GM20431 (cell line): ENCODE measurements at regions not wholly inside any gene's neighbourhood (a gene's known extent, or its start where the extent isn't known, plus 50 kb on each side); places are given as distances from the start of the nearest gene placed in this dataset.
"Not testable (repeated sequence)": the region's sequence is repeated elsewhere in the genome, so short reads cannot be mapped to it uniquely, and the experiment has no call there.

ENCODE experiments used
- in situ Hi-C: fragments of 300-500 bp; cut with MseI, MboI; formaldehyde crosslinking; loops from one replicate; pipeline ENCODE4 v1.15.0; 2020; ENCODE audit warnings: low sequenced_read_pairs; ENCODE audit not compliant: unreplicated experiment

GRCh38 chr4:54993473-54994026 lies 131.8 kb downstream of the KDR start:
- in situ Hi-C loops: not testable (repeated sequence)

- in situ Hi-C loops: no loop called here
Observed at GRCh38 chr4:54992266-54992665, 133.1 kb downstream of the KDR start.

- in situ Hi-C loops: no loop called here
Observed at GRCh38 chr4:54988655-54989054, 136.7 kb downstream of the KDR start.

- in situ Hi-C loops: no loop called here
Observed at GRCh38 chr4:54986095-54986846, 139.1 kb downstream of the KDR start.

- in situ Hi-C loops: no loop called here
Observed at GRCh38 chr4:54976682-54977081, 148.7 kb downstream of the KDR start.

- in situ Hi-C loops: no loop called here
Observed at GRCh38 chr4:54976031-54976430, 149.4 kb downstream of the KDR start.

GRCh38 chr4:54973784-54974183 lies 151.6 kb downstream of the KDR start:
- in situ Hi-C loops: no loop called here

- in situ Hi-C loops: no loop called here
Observed at GRCh38 chr4:54971474-54971950, 153.9 kb downstream of the KDR start.

GRCh38 chr4:54967289-54967688 lies 158.1 kb downstream of the KDR start:
- in situ Hi-C loops: no loop called here

GRCh38 chr4:54961357-54961975 lies 163.9 kb downstream of the KDR start:
- in situ Hi-C loops: no loop called here

- in situ Hi-C loops: no loop called here
Observed at GRCh38 chr4:54959651-54960116, 165.7 kb downstream of the KDR start.

GRCh38 chr4:54959131-54959530 lies 166.3 kb downstream of the KDR start:
- in situ Hi-C loops: no loop called here

GRCh38 chr4:54958236-54958635 lies 167.2 kb downstream of the KDR start:
- in situ Hi-C loops: no loop called here

GRCh38 chr4:54954656-54955388 lies 170.6 kb downstream of the KDR start:
- in situ Hi-C loops: no loop called here

- in situ Hi-C loops: no loop called here
Observed at GRCh38 chr4:54946741-54947140, 178.7 kb downstream of the KDR start.

- in situ Hi-C loops: no loop called here
Observed at GRCh38 chr4:54945838-54946237, 179.6 kb downstream of the KDR start.

GRCh38 chr4:54942721-54943120 lies 182.7 kb downstream of the KDR start:
- in situ Hi-C loops: no loop called here

- in situ Hi-C loops: no loop called here
Observed at GRCh38 chr4:54941994-54942552, 183.3 kb downstream of the KDR start.

GRCh38 chr4:54940996-54941865 lies 184.2 kb downstream of the KDR start:
- in situ Hi-C loops: no loop called here
